Endothelial cell of umbilical vein (primary cell): ENCODE measurements at regions not wholly inside any gene's neighbourhood (a gene's known extent, or its start where the extent isn't known, plus 50 kb on each side); places are given as distances from the start of the nearest gene placed in this dataset.

ENCODE experiments used
- BruUV-seq: library from RNA; stranded (reverse); fragments of 400-500 nt; replicated peaks from 2 replicates; lab custom pipeline; 2021; lab: Mats Ljungman, UMichigan
- CTCF ChIA-PET: fragments of 300-600, 350-600 bp; sonication (Branson Sonifier 250); formaldehyde crosslinking; loops from one replicate; lab custom pipeline; 2021; ENCODE audit warnings: antibody characterized with exemption, inconsistent platforms; lab: Charles Lee
- POLR2A ChIA-PET: fragments of 300-600, 350-600 bp; sonication (Branson Sonifier 250); formaldehyde crosslinking; loops from one replicate; lab custom pipeline; 2021; ENCODE audit warnings: antibody characterized with exemption, inconsistent platforms; lab: Charles Lee
- DNase-seq: peaks from one replicate; pipeline ENCODE4 v3.0.0-alpha.2; 2011; ENCODE audit warnings: low read depth, low spot score
- FAIRE-seq: peaks from 2 replicates; lab custom pipeline; 2011; peaks lifted over from hg19 to GRCh38; lab: Jason Lieb, UNC
- H2AFZ ChIP-seq: 2 replicates; pipeline ENCODE4 v1.6.0; 2012; ENCODE audit warnings: low read depth, low read length, control low read depth, inconsistent platforms
- H3K27ac ChIP-seq: 2 replicates; pipeline ENCODE4 v1.5.1; 2011; ENCODE audit warnings: low read depth, mild to moderate bottlenecking, control low read depth, low read length, moderate library complexity; ENCODE audit not compliant: insufficient read depth
- H3K27me3 ChIP-seq, 2 experiments: 2 replicates each; pipeline versions ENCODE4 v1.6.0 to v1.6.1; 2011; ENCODE audit warnings: low read length in 2 of 2, mixed read lengths in 1 of 2; ENCODE audit not compliant: control insufficient read depth in 2 of 2, insufficient read depth in 2 of 2
- H3K36me3 ChIP-seq, 2 experiments: 2 replicates in 1 of 2; 3 replicates in 1 of 2; pipeline ENCODE4 v1.5.1; 2011; ENCODE audit warnings: low read length in 2 of 2, mild to moderate bottlenecking in 1 of 2, moderate library complexity in 1 of 2; ENCODE audit not compliant: control insufficient read depth in 2 of 2, insufficient read depth in 2 of 2; ENCODE audit errors: extremely low read depth in 1 of 2
- H3K4me1 ChIP-seq: 3 replicates; pipeline ENCODE4 v1.5.1; 2011; ENCODE audit warnings: mild to moderate bottlenecking, low read length; ENCODE audit not compliant: control insufficient read depth, insufficient read depth; ENCODE audit errors: extremely low read depth
- H3K4me2 ChIP-seq: 2 replicates; pipeline ENCODE4 v1.6.1; 2011; ENCODE audit warnings: low read length, control low read depth, mixed read lengths; ENCODE audit not compliant: insufficient read depth
- H3K4me3 ChIP-seq, 3 experiments: fragments of 200-600 bp in 1 of 3; sonication (generic), shearing (Covaris generic) in 1 of 3; replicated peaks in 1 of 3; 2 replicates each; pipeline ENCODE4 v1.5.1; 2011 to 2016; ENCODE audit warnings: control low read depth in 3 of 3, low read length in 3 of 3, mild to moderate bottlenecking in 2 of 3, inconsistent platforms in 1 of 3, low read depth in 1 of 3, moderate library complexity in 1 of 3; ENCODE audit not compliant: insufficient read depth in 1 of 3
- H3K79me2 ChIP-seq: 2 replicates; pipeline ENCODE4 v1.6.0; 2012; ENCODE audit warnings: low read length, inconsistent platforms; ENCODE audit not compliant: control insufficient read depth, insufficient read depth
- H3K9ac ChIP-seq: replicated peaks from 2 replicates; pipeline ENCODE3; 2011; ENCODE audit warnings: low read length, control low read depth; ENCODE audit not compliant: insufficient read depth; ENCODE audit errors: extremely low read depth
- H3K9me1 ChIP-seq: replicated peaks from 3 replicates; pipeline ENCODE4 v1.6.0; 2011; ENCODE audit warnings: mild to moderate bottlenecking, low read length; ENCODE audit not compliant: control insufficient read depth, insufficient read depth; ENCODE audit errors: extremely low read depth
- H3K9me3 ChIP-seq: replicated peaks from 2 replicates; pipeline ENCODE4 v1.5.1; 2012; ENCODE audit warnings: low read length, inconsistent platforms; ENCODE audit not compliant: control insufficient read depth, insufficient read depth
- H4K20me1 ChIP-seq: replicated peaks from 2 replicates; pipeline ENCODE3; 2011; ENCODE audit warnings: mild to moderate bottlenecking, low read length; ENCODE audit not compliant: control insufficient read depth, insufficient read depth; ENCODE audit errors: extremely low read depth
- CTCF ChIP-seq, 2 donors: IDR thresholded peaks; 1 replicate in 1 of 2; 2 replicates in 1 of 2; pipeline ENCODE4 v1.5.1; 2011; ENCODE audit warnings: low read length in 2 of 2, mild to moderate bottlenecking in 2 of 2, moderate library complexity in 2 of 2, control low read depth in 1 of 2, inconsistent platforms in 1 of 2, low read depth in 1 of 2; ENCODE audit not compliant: insufficient read depth in 1 of 2; ENCODE audit errors: extremely low read depth in 1 of 2
- EZH2 ChIP-seq: IDR thresholded peaks from 2 replicates; pipeline ENCODE4 v1.6.1; 2012; ENCODE audit warnings: borderline replicate concordance, low read depth, mild to moderate bottlenecking, moderate library complexity, low read length, inconsistent platforms; ENCODE audit not compliant: severe bottlenecking
- FOS ChIP-seq: IDR thresholded peaks from 2 replicates; pipeline ENCODE4 v1.6.1; 2011; ENCODE audit warnings: mild to moderate bottlenecking, low read length, moderate library complexity, borderline replicate concordance; ENCODE audit not compliant: insufficient read depth
- GATA2 ChIP-seq: IDR thresholded peaks from 2 replicates; pipeline ENCODE4 v1.7.0; 2011; ENCODE audit warnings: low read depth, mild to moderate bottlenecking, moderate library complexity, mixed read lengths, low read length; ENCODE audit not compliant: insufficient read length, insufficient read depth
- JUN ChIP-seq: IDR thresholded peaks from 2 replicates; pipeline ENCODE4 v1.6.1; 2011; ENCODE audit warnings: borderline replicate concordance, low read depth; ENCODE audit not compliant: insufficient read length, insufficient read depth
- MYC ChIP-seq: IDR thresholded peaks from one replicate; pipeline ENCODE4 v1.6.1; 2011; ENCODE audit warnings: mild to moderate bottlenecking, low read depth, low read length
- POLR2A ChIP-seq: IDR thresholded peaks from 2 replicates; pipeline ENCODE4 v1.6.1; 2012; ENCODE audit warnings: low read depth, mild to moderate bottlenecking, control low read depth, low read length
- POLR2AphosphoS5 ChIP-seq: IDR thresholded peaks from 2 replicates; pipeline ENCODE4 v1.6.1; 2012; ENCODE audit warnings: low read depth, mild to moderate bottlenecking, control low read depth, low read length, moderate library complexity; ENCODE audit not compliant: insufficient read depth
- dilution Hi-C: fragments of 300-500 bp; cut with MboI; formaldehyde crosslinking; loops from one replicate; pipeline ENCODE4 v1.15.0; 2019; ENCODE audit warnings: low sequenced_read_pairs; ENCODE audit not compliant: extremely low pct_ligation_motif_present
- intact Hi-C: fragments of 100-400 bp; cut with micrococcal nuclease; formaldehyde crosslinking; loops from one replicate; pipeline ENCODE4 v1.10.0; 2022
- TF ChIP-seq, protein P1 (sequence below): IDR thresholded peaks from 2 replicates; pipeline ENCODE4 v1.6.1; 2011; ENCODE audit not compliant: insufficient read depth, insufficient read length

GRCh38 chr4:32196950-32197688 is 1477.0 kb downstream of the PCDH7 start:
- POLR2A ChIA-PET = no interaction called here
- Histone ChIP-seq H4K20me1 (no peaks in the 10 kb centered on the region), H3K36me3 (no peaks in the 10 kb centered on the region), H3K9me1 (no peaks in the 10 kb centered on the region), H3K79me2 (no peaks in the 10 kb centered on the region), H3K9ac (peak overlapping the region; percentile 3), H3K4me2 (peak overlapping the region; percentile 57), H3K4me1 (peaks cover 5% of the 10 kb centered on the region), H3K9me3 (no peaks in the 10 kb centered on the region), H3K27me3 (no peaks in the 10 kb centered on the region), H2AFZ (no peak overlapping the region), H3K27ac (peak overlapping the region; percentile 29), H3K4me3 (peak overlapping the region in 1 of 3 experiments; percentile 6)
- TF ChIP-seq JUN (no peak), FOS (no peak), CTCF (IDR thresholded peaks at IDR 0.05; ENCODE audit: extremely low read depth in 1 of 2, insufficient read depth in 1 of 2, low read depth in 1 of 2, low read length in 2 of 2) (no peak), POLR2AphosphoS5 (no peak), MYC (no peak), GATA2 (no peak), EZH2 (no peak), POLR2A (no peak)
- TF ChIP-seq, protein P1, sequence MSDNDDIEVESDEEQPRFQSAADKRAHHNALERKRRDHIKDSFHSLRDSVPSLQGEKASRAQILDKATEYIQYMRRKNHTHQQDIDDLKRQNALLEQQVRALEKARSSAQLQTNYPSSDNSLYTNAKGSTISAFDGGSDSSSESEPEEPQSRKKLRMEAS = no peak
- DNase-seq (no peak), FAIRE-seq (no peak)
- BruUV-seq = no TSS peak
- dilution Hi-C loops (no loop called here), intact Hi-C loops (loop anchor here (5.0 kb wide), 1 partner anchor 1480 kb away; no protein-coding TSS in a partner anchor)
- CTCF ChIA-PET = interaction anchor here (0.8 to 0.9 kb wide), 2 partner anchors 8 to 73 kb away, joined by 3 to 4 read pairs; no protein-coding TSS in a partner anchor
